Fibroblast of mammary gland (primary cell): ENCODE measurements at regions not wholly inside any gene's neighbourhood (a gene's known extent, or its start where the extent isn't known, plus 50 kb on each side); places are given as distances from the start of the nearest gene placed in this dataset.

ENCODE experiments used
- DNase-seq: peaks from one replicate; pipeline ENCODE4 v3.0.0-alpha.2; 2010; ENCODE audit warnings: low read depth
- H3K4me3 ChIP-seq: 2 replicates; pipeline ENCODE4 v1.5.1; 2011; ENCODE audit warnings: low read depth, mild to moderate bottlenecking, low read length, moderate library complexity; ENCODE audit not compliant: control insufficient read depth
- TF ChIP-seq, protein P1 (sequence below): conservative IDR thresholded peaks from 2 replicates; pipeline ENCODE4 v1.5.1; 2011; ENCODE audit warnings: low read depth, low read length, inconsistent platforms; ENCODE audit not compliant: control insufficient read depth, insufficient read depth

DNA sequence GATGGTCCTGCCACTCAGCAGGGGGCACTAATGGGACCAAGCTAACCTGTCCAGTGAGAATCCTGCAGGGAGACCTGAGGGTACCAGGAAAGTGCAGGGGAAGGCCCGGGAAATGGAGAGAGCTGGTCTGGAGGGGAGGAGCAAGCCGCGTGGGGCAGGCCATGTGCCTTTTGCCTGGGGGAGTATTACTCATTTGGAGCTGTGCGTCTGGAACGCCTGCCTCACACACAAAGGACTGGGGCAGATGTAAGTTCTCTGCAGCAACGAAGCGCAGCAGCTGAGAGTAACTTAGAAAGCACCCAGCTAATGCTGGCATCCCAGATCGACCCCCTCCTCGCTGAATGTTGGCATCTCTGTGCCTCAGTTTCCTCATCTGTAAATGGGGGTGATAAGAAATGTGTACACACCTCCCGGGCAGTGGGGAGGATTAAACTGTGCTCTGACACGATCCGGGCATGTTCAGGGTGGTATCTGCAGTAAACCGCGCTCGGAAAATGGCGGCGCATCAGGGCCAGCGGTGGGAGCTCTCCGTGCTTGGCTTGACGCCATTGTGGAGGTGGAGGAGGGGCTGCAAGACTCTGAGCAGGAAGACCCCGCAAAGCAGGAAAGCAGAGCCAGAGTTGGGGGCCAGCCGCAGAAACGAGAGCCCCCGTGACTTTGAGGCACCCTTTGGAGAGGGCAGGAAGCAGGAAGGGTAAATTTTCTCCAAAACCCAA lies 212.5 kb downstream of the NPHP4 start:
- TF ChIP-seq, protein P1, sequence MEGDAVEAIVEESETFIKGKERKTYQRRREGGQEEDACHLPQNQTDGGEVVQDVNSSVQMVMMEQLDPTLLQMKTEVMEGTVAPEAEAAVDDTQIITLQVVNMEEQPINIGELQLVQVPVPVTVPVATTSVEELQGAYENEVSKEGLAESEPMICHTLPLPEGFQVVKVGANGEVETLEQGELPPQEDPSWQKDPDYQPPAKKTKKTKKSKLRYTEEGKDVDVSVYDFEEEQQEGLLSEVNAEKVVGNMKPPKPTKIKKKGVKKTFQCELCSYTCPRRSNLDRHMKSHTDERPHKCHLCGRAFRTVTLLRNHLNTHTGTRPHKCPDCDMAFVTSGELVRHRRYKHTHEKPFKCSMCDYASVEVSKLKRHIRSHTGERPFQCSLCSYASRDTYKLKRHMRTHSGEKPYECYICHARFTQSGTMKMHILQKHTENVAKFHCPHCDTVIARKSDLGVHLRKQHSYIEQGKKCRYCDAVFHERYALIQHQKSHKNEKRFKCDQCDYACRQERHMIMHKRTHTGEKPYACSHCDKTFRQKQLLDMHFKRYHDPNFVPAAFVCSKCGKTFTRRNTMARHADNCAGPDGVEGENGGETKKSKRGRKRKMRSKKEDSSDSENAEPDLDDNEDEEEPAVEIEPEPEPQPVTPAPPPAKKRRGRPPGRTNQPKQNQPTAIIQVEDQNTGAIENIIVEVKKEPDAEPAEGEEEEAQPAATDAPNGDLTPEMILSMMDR = no peak
- DNase-seq = no peak
- no peak overlapping the region for H3K4me3 ChIP-seq

DNA sequence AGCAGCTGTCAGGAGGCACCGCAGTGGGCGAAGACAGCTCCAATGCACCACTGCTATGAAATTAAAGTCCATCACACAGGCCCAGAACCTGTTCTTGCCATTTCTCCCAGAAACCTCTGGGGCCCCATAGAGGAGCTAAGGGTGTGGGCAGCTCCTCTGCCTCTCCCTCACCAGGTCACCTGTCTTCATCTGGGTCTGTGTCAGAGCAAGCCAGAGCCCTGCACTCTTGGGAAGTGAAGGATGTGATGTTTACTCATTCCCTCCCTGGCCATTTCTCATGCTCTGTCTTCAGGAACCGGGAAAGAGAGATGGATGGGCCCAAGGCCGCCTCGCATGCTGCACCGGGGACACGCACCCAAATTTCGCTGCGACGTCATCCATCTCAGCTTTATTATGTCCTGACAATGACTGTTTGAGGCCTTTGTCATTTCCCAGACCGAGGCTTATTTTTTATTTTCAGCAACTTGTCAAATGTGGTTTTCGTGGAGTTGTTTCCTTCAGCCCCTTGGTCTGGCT lies 216.1 kb downstream of the NPHP4 start:
- no peak for DNase-seq
- TF ChIP-seq, protein P1 = no peak
- no peak overlapping the region for H3K4me3 ChIP-seq

DNA sequence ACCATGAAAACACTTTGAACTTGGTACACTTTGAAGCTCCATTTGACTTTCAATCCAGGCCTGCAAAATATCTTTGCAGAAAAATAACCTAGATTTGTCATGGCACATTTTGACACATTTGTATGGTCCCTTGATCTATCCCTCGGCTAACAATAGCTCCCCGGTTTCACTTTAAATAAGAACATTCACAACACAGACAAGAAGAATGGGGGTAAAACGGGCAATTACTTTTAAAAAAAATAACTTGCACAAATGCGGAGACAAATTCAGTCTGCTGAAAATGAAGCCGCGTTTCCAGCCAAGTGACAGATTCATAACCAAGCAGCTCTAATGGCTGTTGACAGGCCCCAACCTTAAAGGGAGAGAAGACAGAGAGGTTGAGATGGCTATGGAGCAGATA lies 218.2 kb downstream of the NPHP4 start:
- DNase-seq = no peak
- H3K4me3 ChIP-seq = no peak overlapping the region
- TF ChIP-seq, protein P1 = no peak

DNA sequence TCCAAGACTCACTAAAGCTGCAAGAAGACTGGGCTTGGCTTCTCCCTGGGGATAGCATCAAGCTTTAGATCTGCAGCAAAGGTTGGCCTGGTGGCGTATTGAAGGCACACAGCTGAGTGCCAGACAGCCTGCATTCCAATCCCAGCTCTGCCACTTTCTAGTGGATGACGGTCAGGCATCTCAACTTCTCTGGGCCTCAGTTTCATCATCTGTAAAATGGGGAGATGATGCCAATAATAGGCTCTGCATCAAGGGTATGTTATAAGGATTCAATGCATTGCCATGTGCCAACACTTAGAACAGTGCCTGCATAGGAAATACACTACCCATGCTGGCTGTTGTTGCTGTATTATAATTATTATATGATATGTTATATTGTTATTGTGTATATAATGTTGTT lies 220.4 kb downstream of the NPHP4 start:
- no peak overlapping the region for H3K4me3 ChIP-seq
- TF ChIP-seq, protein P1 = no peak
- DNase-seq = no peak

DNA sequence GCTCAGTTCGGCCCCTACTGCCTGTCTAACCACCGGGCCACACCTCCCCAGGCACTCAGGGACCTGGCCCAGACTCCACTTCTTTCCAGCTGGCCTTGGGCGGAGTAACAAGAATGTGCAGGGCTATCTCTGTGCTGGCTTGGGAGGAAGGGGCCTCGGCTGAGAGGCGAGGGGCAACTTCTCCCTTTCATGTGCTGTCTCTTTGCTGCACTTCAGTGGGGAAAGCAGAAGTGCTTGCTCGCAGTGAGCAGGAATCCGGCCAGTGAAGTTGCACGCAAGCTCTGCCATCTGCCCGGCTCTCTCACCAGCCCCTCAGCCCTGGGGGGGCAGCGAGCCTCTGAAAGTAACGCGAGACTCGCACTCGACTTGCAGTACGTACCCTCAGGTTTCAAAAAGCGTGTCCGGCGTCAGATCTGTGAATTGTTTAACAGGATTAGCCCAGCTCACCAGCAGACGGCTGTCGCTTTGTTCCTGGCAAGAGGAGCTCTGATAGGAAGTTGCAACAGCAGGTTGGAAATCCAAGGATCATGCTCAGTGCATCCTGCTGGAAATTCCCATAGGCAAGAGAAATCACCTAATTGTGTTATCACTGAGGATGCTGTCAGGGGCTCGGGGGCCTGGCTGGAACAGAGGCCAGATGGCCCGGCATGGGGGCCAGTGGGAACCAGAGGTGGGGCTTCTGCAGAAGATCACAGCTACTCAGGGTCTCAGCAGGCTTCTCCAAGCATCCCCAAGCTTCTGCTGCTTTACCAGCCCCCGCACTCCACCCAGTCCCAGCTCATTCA lies 221.1 kb downstream of the NPHP4 start:
- H3K4me3 ChIP-seq = no peak overlapping the region
- TF ChIP-seq, protein P1 = no peak
- no peak for DNase-seq

DNA sequence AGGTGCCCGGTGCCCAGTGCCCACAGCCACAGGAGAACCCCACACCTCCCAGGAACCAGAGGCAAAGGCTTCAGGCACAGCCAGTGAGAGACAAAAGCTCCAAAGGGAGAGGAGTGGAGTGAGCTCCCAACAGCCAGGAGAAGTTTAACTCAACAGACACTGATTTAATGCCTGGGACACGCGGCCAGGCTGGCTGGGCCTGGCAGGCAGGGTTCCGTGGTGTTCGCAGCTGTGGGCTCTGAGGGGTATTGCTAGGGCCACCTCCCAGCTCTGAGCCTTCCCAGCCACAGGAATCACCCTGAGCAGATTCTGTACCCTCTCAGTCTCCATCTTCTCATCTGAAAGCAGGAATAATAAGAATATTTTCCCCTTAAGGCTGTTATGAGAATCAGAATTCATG lies 222.5 kb downstream of the NPHP4 start:
- TF ChIP-seq, protein P1 = no peak
- DNase-seq = no peak
- no peak overlapping the region for H3K4me3 ChIP-seq
